ENCODE measurements at regions not wholly inside any gene's neighbourhood (a gene's known extent, or its start where the extent isn't known, plus 50 kb on each side); places are given as distances from the start of the nearest gene placed in this dataset.
A peak's percentile ranks its signal among the peaks of the same experiment; 100 is the strongest.

DNA sequence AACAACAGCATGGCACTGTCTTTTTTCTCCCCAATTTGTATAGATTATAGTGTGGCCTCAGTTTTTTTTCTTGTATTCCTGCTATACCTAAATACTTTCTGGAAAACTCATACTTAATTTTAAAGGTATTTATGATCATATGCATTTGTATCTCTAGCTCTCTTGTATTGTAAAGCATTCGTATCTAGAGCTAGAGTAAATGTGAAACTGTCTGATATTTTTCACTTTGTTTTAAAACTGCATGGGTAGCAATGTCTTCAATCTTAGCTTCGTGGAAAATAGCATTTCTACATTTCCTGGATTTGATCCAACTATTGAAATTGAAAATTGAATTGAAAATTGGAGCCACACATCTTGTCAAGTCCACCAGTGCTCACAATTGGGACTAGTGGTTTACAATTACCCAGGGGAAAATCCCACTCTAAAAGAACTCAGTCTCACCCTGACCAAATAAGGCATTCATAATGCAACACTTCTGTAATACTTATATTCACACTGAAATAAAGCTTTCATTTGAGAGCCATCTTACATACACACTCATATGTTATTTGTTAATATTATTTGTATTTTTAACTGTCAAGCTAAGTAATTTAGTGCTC, 51.3 kb upstream of the KLF6 start:
- ChIA-PET CTCF (no interaction called here), POLR2A (interaction anchor here (0.9 to 1.8 kb wide), 2 partner anchors 16 to 51 kb away, joined by 3 to 15 read pairs; partner anchors contain the start of gene KLF6)
- Histone ChIP-seq H3K36me3 (ENCODE audit: control insufficient read depth, insufficient read depth, low read length) (no peaks in the 10 kb centered on the region), H3K9me3 (ENCODE audit: control insufficient read depth, insufficient read depth, low read depth, low read length) (no peaks in the 10 kb centered on the region), H3K27ac (ENCODE audit: low read length) (peak overlapping the region; percentile 99), H3K4me1 (ENCODE audit: control insufficient read depth, insufficient read depth, low read length) (peaks cover 45% of the 10 kb centered on the region), H3K4me3 (ENCODE audit: low read depth in 2 of 2, low read length in 2 of 2) (no peak overlapping the region), H3K27me3 (ENCODE audit: control insufficient read depth, insufficient read depth, low read length) (no peaks in the 10 kb centered on the region)
- DNase-seq (ENCODE audit: low read depth, low spot score) (no peak), ATAC-seq (no peak)
- TF ChIP-seq TCF7L2 (IDR thresholded peaks at IDR 0.05; ENCODE audit: low read depth, low read length) (no peak), CTCF (IDR thresholded peaks at IDR 0.05) (no peak), SIN3A (IDR thresholded peaks at IDR 0.05; ENCODE audit: borderline replicate concordance, insufficient read depth, low read depth, low read length) (no peak), POLR2AphosphoS5 (IDR thresholded peaks at IDR 0.05; ENCODE audit: low read depth, low read length) (no peak)
- TF ChIP-seq, protein P1, sequence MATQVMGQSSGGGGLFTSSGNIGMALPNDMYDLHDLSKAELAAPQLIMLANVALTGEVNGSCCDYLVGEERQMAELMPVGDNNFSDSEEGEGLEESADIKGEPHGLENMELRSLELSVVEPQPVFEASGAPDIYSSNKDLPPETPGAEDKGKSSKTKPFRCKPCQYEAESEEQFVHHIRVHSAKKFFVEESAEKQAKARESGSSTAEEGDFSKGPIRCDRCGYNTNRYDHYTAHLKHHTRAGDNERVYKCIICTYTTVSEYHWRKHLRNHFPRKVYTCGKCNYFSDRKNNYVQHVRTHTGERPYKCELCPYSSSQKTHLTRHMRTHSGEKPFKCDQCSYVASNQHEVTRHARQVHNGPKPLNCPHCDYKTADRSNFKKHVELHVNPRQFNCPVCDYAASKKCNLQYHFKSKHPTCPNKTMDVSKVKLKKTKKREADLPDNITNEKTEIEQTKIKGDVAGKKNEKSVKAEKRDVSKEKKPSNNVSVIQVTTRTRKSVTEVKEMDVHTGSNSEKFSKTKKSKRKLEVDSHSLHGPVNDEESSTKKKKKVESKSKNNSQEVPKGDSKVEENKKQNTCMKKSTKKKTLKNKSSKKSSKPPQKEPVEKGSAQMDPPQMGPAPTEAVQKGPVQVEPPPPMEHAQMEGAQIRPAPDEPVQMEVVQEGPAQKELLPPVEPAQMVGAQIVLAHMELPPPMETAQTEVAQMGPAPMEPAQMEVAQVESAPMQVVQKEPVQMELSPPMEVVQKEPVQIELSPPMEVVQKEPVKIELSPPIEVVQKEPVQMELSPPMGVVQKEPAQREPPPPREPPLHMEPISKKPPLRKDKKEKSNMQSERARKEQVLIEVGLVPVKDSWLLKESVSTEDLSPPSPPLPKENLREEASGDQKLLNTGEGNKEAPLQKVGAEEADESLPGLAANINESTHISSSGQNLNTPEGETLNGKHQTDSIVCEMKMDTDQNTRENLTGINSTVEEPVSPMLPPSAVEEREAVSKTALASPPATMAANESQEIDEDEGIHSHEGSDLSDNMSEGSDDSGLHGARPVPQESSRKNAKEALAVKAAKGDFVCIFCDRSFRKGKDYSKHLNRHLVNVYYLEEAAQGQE (IDR thresholded peaks at IDR 0.05; ENCODE audit: insufficient read depth in 1 of 2, low read depth in 2 of 2, low read length in 1 of 2), result no peak
- intact Hi-C loops (cut with micrococcal nuclease; ENCODE audit: unreplicated experiment), result no loop called here
- in situ Hi-C loops (cut with HindIII; ENCODE audit: low pct_unique_long_range_greater_than_20kb, low sequenced_read_pairs), result no loop called here
- BruUV-seq (replicated peaks), result no TSS peak

DNA sequence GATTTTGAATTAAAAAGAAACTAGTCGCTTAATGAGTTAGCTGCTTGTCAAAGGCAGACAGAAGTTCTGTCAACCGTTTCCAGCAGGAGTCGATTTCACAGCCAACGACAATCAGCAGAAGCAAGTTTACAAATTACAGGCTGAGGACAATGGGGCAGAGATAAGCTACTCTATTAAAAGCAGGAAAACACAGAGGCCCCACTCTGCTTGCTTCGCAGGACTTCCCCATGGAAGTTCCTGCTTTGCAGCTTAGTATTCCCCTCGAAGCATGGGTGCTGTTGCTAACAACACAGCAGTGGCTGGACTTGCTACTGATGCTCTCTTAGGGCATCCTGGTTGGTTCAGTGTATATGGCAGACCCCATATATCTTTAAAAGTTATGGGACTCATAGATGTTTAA, 50.8 kb upstream of the KLF6 start:
- Histone ChIP-seq H3K27me3 (ENCODE audit: control insufficient read depth, insufficient read depth, low read length) (no peaks in the 10 kb centered on the region), H3K4me3 (ENCODE audit: low read depth in 2 of 2, low read length in 2 of 2) (no peak overlapping the region), H3K36me3 (ENCODE audit: control insufficient read depth, insufficient read depth, low read length) (no peaks in the 10 kb centered on the region), H3K4me1 (ENCODE audit: control insufficient read depth, insufficient read depth, low read length) (peaks cover 50% of the 10 kb centered on the region), H3K27ac (ENCODE audit: low read length) (peak overlapping the region; percentile 99), H3K9me3 (ENCODE audit: control insufficient read depth, insufficient read depth, low read depth, low read length) (no peaks in the 10 kb centered on the region)
- POLR2A ChIA-PET, result interaction anchor here (0.9 to 1.8 kb wide), 2 partner anchors 16 to 51 kb away, joined by 3 to 15 read pairs; partner anchors contain the start of gene KLF6
- in situ Hi-C loops (cut with HindIII; ENCODE audit: low pct_unique_long_range_greater_than_20kb, low sequenced_read_pairs) (no loop called here), intact Hi-C loops (cut with micrococcal nuclease; ENCODE audit: unreplicated experiment) (no loop called here)
- no TSS peak for BruUV-seq (replicated peaks)
- peak; percentile 69 for ATAC-seq
- no peak for DNase-seq (ENCODE audit: low read depth, low spot score)
- TF ChIP-seq TCF7L2 (IDR thresholded peaks at IDR 0.05; ENCODE audit: low read depth, low read length) (no peak), POLR2AphosphoS5 (IDR thresholded peaks at IDR 0.05; ENCODE audit: low read depth, low read length) (no peak), SIN3A (IDR thresholded peaks at IDR 0.05; ENCODE audit: borderline replicate concordance, insufficient read depth, low read depth, low read length) (no peak), CTCF (IDR thresholded peaks at IDR 0.05) (no peak)
- TF ChIP-seq, protein P1 (IDR thresholded peaks at IDR 0.05; ENCODE audit: insufficient read depth in 1 of 2, low read depth in 2 of 2, low read length in 1 of 2), result no peak
- CTCF ChIA-PET, result no interaction called here

Data from Panc1 (cell line).